WTC11 (cell line): ENCODE measurements at regions not wholly inside any gene's neighbourhood (a gene's known extent, or its start where the extent isn't known, plus 50 kb on each side); places are given as distances from the start of the nearest gene placed in this dataset.

ENCODE experiments used
- ATAC-seq: fragments of 200-7000 bp; cut with Tn5 transposase; 2 replicates; pipeline ENCODE4 v1.10.0; 2021; ENCODE audit warnings: mild to moderate bottlenecking, moderate library complexity
- CTCF ChIA-PET: fragments of 300-600 bp; sonication (Branson Sonifier 250); formaldehyde crosslinking; loops from one replicate; lab custom pipeline; 2021; ENCODE audit warnings: antibody characterized with exemption; lab: Charles Lee
- POLR2A ChIA-PET: fragments of 350-600 bp; sonication (Branson Sonifier 250); formaldehyde crosslinking; loops from one replicate; lab custom pipeline; 2021; ENCODE audit warnings: antibody characterized with exemption; lab: Charles Lee
- DNase-seq: peaks from one replicate; pipeline ENCODE4 v3.0.0; 2021; ENCODE audit warnings: low spot score
- H3K27ac Mint-ChIP-seq: 2 replicates; pipeline ENCODE4 v1.8.0; 2021; ENCODE audit warnings: mixed read lengths
- H3K27me3 Mint-ChIP-seq: 2 replicates; pipeline ENCODE4 v1.8.0; 2021; ENCODE audit warnings: low read depth, mild to moderate bottlenecking, moderate library complexity, mixed read lengths
- H3K36me3 Mint-ChIP-seq: 2 replicates; pipeline ENCODE4 v1.8.0; 2021; ENCODE audit warnings: mixed read lengths
- H3K4me1 Mint-ChIP-seq: 2 replicates; pipeline ENCODE4 v1.8.0; 2022; ENCODE audit warnings: mixed read lengths
- H3K4me3 Mint-ChIP-seq: 2 replicates; pipeline ENCODE4 v1.8.0; 2021; ENCODE audit warnings: mild to moderate bottlenecking, moderate library complexity, mixed read lengths
- H3K9me3 Mint-ChIP-seq: 2 replicates; pipeline ENCODE4 v1.8.0; 2021; ENCODE audit warnings: mixed read lengths
- CDX4 ChIP-seq: fragments of 250-450 bp; sonication (Bioruptor Pico); IDR thresholded peaks from 2 replicates; pipeline ENCODE4 v1.9.0; 2021; ENCODE audit warnings: moderate library complexity, mild to moderate bottlenecking, inconsistent platforms, borderline replicate concordance
- CREB1 ChIP-seq: sonication (generic); formaldehyde crosslinking; IDR thresholded peaks from 2 replicates; pipeline ENCODE4 v1.8.0; 2023; ENCODE audit warnings: mild to moderate bottlenecking, missing genetic modification reagents
- CREM ChIP-seq: sonication (generic); formaldehyde crosslinking; IDR thresholded peaks from 2 replicates; pipeline ENCODE4 v1.8.1; 2022; ENCODE audit warnings: mild to moderate bottlenecking, missing genetic modification reagents, moderate library complexity
- EMX1 ChIP-seq: fragments of 250-450 bp; sonication (Bioruptor Pico); IDR thresholded peaks from 2 replicates; pipeline ENCODE4 v1.8.0; 2021; ENCODE audit warnings: mild to moderate bottlenecking
- GRHL2 ChIP-seq: fragments of 250-450 bp; sonication (Bioruptor Pico); IDR thresholded peaks from 2 replicates; pipeline ENCODE4 v1.8.0; 2022; ENCODE audit warnings: mild to moderate bottlenecking, moderate library complexity; ENCODE audit not compliant: insufficient replicate concordance, severe bottlenecking
- JAZF1 ChIP-seq: fragments of 250-450 bp; sonication (Bioruptor Pico); IDR thresholded peaks from 2 replicates; pipeline ENCODE4 v1.9.0; 2021; ENCODE audit warnings: moderate library complexity, mild to moderate bottlenecking, inconsistent platforms
- JUN ChIP-seq: sonication (generic); formaldehyde crosslinking; IDR thresholded peaks from 2 replicates; pipeline ENCODE4 v1.8.0; 2023; ENCODE audit warnings: mild to moderate bottlenecking, missing genetic modification reagents
- PRRX2 ChIP-seq: fragments of 250-450 bp; sonication (Bioruptor Pico); IDR thresholded peaks from 2 replicates; pipeline ENCODE4 v1.8.0; 2021; ENCODE audit warnings: mild to moderate bottlenecking
- STAT6 ChIP-seq: sonication (generic); formaldehyde crosslinking; conservative IDR thresholded peaks from 2 replicates; pipeline ENCODE4 v1.8.1; 2023; ENCODE audit warnings: mild to moderate bottlenecking, low read depth, missing genetic modification reagents, moderate library complexity
- TCF7 ChIP-seq: sonication (generic); formaldehyde crosslinking; IDR thresholded peaks from 2 replicates; pipeline ENCODE4 v1.8.0; 2022; ENCODE audit warnings: mild to moderate bottlenecking, low read depth, missing genetic modification reagents, moderate library complexity
- ZNF263 ChIP-seq: sonication (generic); formaldehyde crosslinking; IDR thresholded peaks from 2 replicates; pipeline ENCODE4 v1.8.1; 2022; ENCODE audit warnings: low read depth, mild to moderate bottlenecking, moderate library complexity, missing genetic modification reagents
- ZNF396 ChIP-seq: fragments of 250-450 bp; sonication (Bioruptor Pico); IDR thresholded peaks from 2 replicates; pipeline ENCODE4 v1.8.0; 2021; ENCODE audit warnings: mild to moderate bottlenecking, moderate library complexity, borderline replicate concordance
- ZNF423 ChIP-seq: fragments of 250-450 bp; sonication (Bioruptor Pico); IDR thresholded peaks from 2 replicates; pipeline ENCODE4 v2.1.2; 2022; ENCODE audit warnings: mild to moderate bottlenecking, moderate library complexity
- ZNF512 ChIP-seq: sonication (generic); formaldehyde crosslinking; IDR thresholded peaks from 2 replicates; pipeline ENCODE4 v1.8.1; 2022; ENCODE audit warnings: missing genetic modification reagents, borderline replicate concordance
- TF ChIP-seq, protein P1 (sequence below): sonication (generic); formaldehyde crosslinking; IDR thresholded peaks from 2 replicates; pipeline ENCODE4 v1.8.1; 2023; ENCODE audit warnings: mild to moderate bottlenecking, missing genetic modification reagents, moderate library complexity
- TF ChIP-seq, protein P2 (sequence below): fragments of 200-600 bp; IDR thresholded peaks from 2 replicates; pipeline ENCODE4 v1.8.0; 2022; ENCODE audit warnings: antibody characterized with exemption
- TF ChIP-seq, protein P3 (sequence below): fragments of 250-450 bp; sonication (Bioruptor Pico); IDR thresholded peaks from 2 replicates; pipeline ENCODE4 v1.9.0; 2021; ENCODE audit warnings: mild to moderate bottlenecking, borderline replicate concordance
- TF ChIP-seq, protein P4 (sequence below): sonication (generic); formaldehyde crosslinking; conservative IDR thresholded peaks from 2 replicates; pipeline ENCODE4 v1.8.1; 2022; ENCODE audit warnings: mild to moderate bottlenecking, missing genetic modification reagents

DNA sequence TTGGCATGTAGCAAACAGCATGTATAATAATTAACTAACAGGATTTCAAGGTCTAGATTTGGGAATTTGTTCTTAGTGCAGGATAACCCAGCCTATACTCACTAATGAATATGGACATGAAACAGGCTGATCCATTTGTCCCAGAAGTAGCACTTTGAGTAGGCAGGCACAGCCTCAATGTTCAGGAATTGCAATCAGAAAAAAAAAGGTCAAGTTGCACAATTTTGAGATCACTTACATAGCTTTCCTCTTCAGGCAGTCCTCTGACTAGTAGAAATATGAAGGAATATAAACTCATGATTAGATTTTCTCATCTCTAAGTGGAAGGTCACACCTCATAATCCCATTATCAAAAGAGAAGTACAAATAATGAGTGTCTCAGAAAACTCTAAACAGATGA lies 921.4 kb upstream of the CELF2 start:
- no peak for ATAC-seq
- CTCF ChIA-PET, result no interaction called here
- POLR2A ChIA-PET, result no interaction called here
- Mint-ChIP-seq H3K4me3 (no peak overlapping the region), H3K27me3 (no peaks in the 10 kb centered on the region), H3K9me3 (peaks cover 20% of the 10 kb centered on the region)
- DNase-seq, result no peak
- TF ChIP-seq, protein P1, sequence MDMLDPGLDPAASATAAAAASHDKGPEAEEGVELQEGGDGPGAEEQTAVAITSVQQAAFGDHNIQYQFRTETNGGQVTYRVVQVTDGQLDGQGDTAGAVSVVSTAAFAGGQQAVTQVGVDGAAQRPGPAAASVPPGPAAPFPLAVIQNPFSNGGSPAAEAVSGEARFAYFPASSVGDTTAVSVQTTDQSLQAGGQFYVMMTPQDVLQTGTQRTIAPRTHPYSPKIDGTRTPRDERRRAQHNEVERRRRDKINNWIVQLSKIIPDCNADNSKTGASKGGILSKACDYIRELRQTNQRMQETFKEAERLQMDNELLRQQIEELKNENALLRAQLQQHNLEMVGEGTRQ (CRISPR knock-in tag), result no peak
- TF ChIP-seq ZNF512 (CRISPR knock-in tag) (no peak), ZNF396 (CRISPR knock-in tag) (no peak), CREM (CRISPR knock-in tag) (no peak), PRRX2 (CRISPR knock-in tag) (no peak), CREB1 (no peak), JAZF1 (no peak)
- TF ChIP-seq, protein P2, sequence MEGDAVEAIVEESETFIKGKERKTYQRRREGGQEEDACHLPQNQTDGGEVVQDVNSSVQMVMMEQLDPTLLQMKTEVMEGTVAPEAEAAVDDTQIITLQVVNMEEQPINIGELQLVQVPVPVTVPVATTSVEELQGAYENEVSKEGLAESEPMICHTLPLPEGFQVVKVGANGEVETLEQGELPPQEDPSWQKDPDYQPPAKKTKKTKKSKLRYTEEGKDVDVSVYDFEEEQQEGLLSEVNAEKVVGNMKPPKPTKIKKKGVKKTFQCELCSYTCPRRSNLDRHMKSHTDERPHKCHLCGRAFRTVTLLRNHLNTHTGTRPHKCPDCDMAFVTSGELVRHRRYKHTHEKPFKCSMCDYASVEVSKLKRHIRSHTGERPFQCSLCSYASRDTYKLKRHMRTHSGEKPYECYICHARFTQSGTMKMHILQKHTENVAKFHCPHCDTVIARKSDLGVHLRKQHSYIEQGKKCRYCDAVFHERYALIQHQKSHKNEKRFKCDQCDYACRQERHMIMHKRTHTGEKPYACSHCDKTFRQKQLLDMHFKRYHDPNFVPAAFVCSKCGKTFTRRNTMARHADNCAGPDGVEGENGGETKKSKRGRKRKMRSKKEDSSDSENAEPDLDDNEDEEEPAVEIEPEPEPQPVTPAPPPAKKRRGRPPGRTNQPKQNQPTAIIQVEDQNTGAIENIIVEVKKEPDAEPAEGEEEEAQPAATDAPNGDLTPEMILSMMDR, result no peak
- TF ChIP-seq, all 79 proteins: peak for 0
- H3K36me3 Mint-ChIP-seq, result 0 out of 2 replicates have a peak, but pooled peaks cover 5% of the 10 kb centered on the region
- no peak overlapping the region for H3K27ac Mint-ChIP-seq
- H3K4me1 Mint-ChIP-seq, result 0 out of 2 replicates have a peak, but pooled peaks cover 7% of the 10 kb centered on the region

DNA sequence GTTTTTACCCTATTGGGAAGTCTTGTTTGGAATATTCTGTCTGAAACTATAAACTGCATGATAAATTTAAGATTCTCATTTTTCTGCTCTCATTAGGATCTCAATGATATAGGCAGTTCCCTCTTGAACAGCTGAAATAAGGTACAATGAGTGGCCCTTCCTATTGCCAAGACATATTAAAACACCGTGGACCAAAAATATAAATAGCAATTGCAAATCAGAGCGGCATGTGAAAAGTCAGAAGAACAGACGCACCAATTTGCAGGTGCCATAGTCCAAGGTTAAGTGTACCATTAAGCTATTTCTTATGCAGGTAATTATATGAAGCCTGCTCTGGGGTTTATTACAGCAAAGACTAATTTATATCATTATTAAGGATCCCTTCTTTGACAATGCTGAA lies 920.8 kb upstream of the CELF2 start:
- Mint-ChIP-seq H3K36me3 (0 out of 2 replicates have a peak, but pooled peaks cover 5% of the 10 kb centered on the region), H3K4me3 (no peak overlapping the region), H3K27ac (no peak overlapping the region), H3K9me3 (peaks cover 23% of the 10 kb centered on the region), H3K27me3 (no peaks in the 10 kb centered on the region), H3K4me1 (0 out of 2 replicates have a peak, but pooled peaks cover 7% of the 10 kb centered on the region)
- no peak for ATAC-seq
- ChIA-PET CTCF (no interaction called here), POLR2A (no interaction called here)
- no peak for DNase-seq
- TF ChIP-seq STAT6 (CRISPR knock-in tag) (no peak), JUN (CRISPR knock-in tag) (no peak), ZNF423 (CRISPR knock-in tag) (no peak), ZNF263 (CRISPR knock-in tag) (no peak), CDX4 (CRISPR knock-in tag) (no peak), GRHL2 (CRISPR knock-in tag) (no peak), TCF7 (CRISPR knock-in tag) (no peak), EMX1 (CRISPR knock-in tag) (no peak), ZNF512 (CRISPR knock-in tag) (no peak)
- TF ChIP-seq, protein P3, sequence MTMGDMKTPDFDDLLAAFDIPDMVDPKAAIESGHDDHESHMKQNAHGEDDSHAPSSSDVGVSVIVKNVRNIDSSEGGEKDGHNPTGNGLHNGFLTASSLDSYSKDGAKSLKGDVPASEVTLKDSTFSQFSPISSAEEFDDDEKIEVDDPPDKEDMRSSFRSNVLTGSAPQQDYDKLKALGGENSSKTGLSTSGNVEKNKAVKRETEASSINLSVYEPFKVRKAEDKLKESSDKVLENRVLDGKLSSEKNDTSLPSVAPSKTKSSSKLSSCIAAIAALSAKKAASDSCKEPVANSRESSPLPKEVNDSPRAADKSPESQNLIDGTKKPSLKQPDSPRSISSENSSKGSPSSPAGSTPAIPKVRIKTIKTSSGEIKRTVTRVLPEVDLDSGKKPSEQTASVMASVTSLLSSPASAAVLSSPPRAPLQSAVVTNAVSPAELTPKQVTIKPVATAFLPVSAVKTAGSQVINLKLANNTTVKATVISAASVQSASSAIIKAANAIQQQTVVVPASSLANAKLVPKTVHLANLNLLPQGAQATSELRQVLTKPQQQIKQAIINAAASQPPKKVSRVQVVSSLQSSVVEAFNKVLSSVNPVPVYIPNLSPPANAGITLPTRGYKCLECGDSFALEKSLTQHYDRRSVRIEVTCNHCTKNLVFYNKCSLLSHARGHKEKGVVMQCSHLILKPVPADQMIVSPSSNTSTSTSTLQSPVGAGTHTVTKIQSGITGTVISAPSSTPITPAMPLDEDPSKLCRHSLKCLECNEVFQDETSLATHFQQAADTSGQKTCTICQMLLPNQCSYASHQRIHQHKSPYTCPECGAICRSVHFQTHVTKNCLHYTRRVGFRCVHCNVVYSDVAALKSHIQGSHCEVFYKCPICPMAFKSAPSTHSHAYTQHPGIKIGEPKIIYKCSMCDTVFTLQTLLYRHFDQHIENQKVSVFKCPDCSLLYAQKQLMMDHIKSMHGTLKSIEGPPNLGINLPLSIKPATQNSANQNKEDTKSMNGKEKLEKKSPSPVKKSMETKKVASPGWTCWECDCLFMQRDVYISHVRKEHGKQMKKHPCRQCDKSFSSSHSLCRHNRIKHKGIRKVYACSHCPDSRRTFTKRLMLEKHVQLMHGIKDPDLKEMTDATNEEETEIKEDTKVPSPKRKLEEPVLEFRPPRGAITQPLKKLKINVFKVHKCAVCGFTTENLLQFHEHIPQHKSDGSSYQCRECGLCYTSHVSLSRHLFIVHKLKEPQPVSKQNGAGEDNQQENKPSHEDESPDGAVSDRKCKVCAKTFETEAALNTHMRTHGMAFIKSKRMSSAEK (CRISPR knock-in tag), result no peak
- TF ChIP-seq, protein P4, sequence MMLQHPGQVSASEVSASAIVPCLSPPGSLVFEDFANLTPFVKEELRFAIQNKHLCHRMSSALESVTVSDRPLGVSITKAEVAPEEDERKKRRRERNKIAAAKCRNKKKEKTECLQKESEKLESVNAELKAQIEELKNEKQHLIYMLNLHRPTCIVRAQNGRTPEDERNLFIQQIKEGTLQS (CRISPR knock-in tag), result no peak
- TF ChIP-seq, protein P2, result no peak
